B cell (primary cell): ENCODE measurements at regions not wholly inside any gene's neighbourhood (a gene's known extent, or its start where the extent isn't known, plus 50 kb on each side); places are given as distances from the start of the nearest gene placed in this dataset.

Source experiments
- ATAC-seq: fragments of 200-7000 bp; cut with Tn5 transposase; one replicate; pipeline ENCODE4 v1.10.0; 2021; ENCODE audit warnings: low read depth, mild to moderate bottlenecking, moderate number of reproducible peaks, moderate library complexity
- CTCF ChIA-PET: fragments of 350-600 bp; sonication (Branson Sonifier 250); formaldehyde crosslinking; loops from one replicate; lab custom pipeline; 2021; ENCODE audit warnings: antibody characterized with exemption, inconsistent platforms; lab: Charles Lee
- POLR2A ChIA-PET: fragments of 350-600 bp; sonication (Branson Sonifier 250); formaldehyde crosslinking; loops from one replicate; lab custom pipeline; 2021; ENCODE audit warnings: antibody characterized with exemption; lab: Charles Lee
- DNase-seq: peaks from one replicate; pipeline ENCODE4 v3.0.0; 2013
- H2AFZ ChIP-seq: 2 replicates; pipeline ENCODE4 v1.6.1; 2012; ENCODE audit warnings: mild to moderate bottlenecking, low read depth, low read length; ENCODE audit not compliant: insufficient read depth, poor library complexity, severe bottlenecking
- H3K27ac ChIP-seq, 2 donors: 1 replicate in 1 of 2; 2 replicates in 1 of 2; pipeline ENCODE4 v1.5.1; 2012 to 2013; ENCODE audit warnings: low read length in 2 of 2, mild to moderate bottlenecking in 2 of 2, moderate library complexity in 1 of 2
- H3K27me3 ChIP-seq, 4 experiments: fragments of 200-600 bp in 1 of 4; sonication (generic) in 1 of 4; replicated peaks in 1 of 4; 1 replicate in 2 of 4; 2 replicates in 2 of 4; pipeline versions ENCODE4 v1.6.1 to v1.7.0; 2013 to 2016; ENCODE audit warnings: low read length in 3 of 4, mild to moderate bottlenecking in 2 of 4, mixed read lengths in 1 of 4, moderate library complexity in 1 of 4; ENCODE audit not compliant: insufficient read depth in 4 of 4, control insufficient read depth in 3 of 4; ENCODE audit errors: control extremely low read depth in 1 of 4
- H3K36me3 ChIP-seq, 2 experiments: replicated peaks in 1 of 2; 1 replicate in 1 of 2; 2 replicates in 1 of 2; pipeline versions ENCODE4 v1.6.1 to v1.7.1; 2013; ENCODE audit warnings: low read length in 1 of 2; ENCODE audit not compliant: insufficient read depth in 2 of 2, control insufficient read depth in 1 of 2; ENCODE audit errors: control extremely low read depth in 1 of 2, extremely low read depth in 1 of 2
- H3K4me1 ChIP-seq, 2 donors: fragments of 200-600 bp in 1 of 2; sonication (generic) in 1 of 2; 1 replicate in 1 of 2; 2 replicates in 1 of 2; pipeline versions ENCODE4 v1.5.1 to v1.6.1; 2013 to 2017; ENCODE audit warnings: low read length in 2 of 2; ENCODE audit not compliant: control insufficient read depth in 2 of 2, insufficient read depth in 2 of 2
- H3K4me2 ChIP-seq: replicated peaks from 2 replicates; pipeline ENCODE3; 2012; ENCODE audit warnings: mild to moderate bottlenecking, low read depth, low read length; ENCODE audit not compliant: poor library complexity, severe bottlenecking
- H3K4me3 ChIP-seq, 5 experiments: fragments of 200-600 bp in 1 of 5; sonication (generic) in 1 of 5; 1 replicate in 3 of 5; 2 replicates in 2 of 5; pipeline versions ENCODE4 v1.5.1 to v1.7.0; 2011 to 2016; ENCODE audit warnings: low read length in 4 of 5, mild to moderate bottlenecking in 4 of 5, low read depth in 2 of 5, control low read depth in 1 of 5, moderate library complexity in 1 of 5; ENCODE audit not compliant: insufficient read depth in 1 of 5; ENCODE audit errors: control extremely low read depth in 1 of 5, extremely low read depth in 1 of 5
- H3K79me2 ChIP-seq: fragments of 200-600 bp; sonication (generic); one replicate; pipeline ENCODE4 v1.6.0; 2016; ENCODE audit warnings: low read length; ENCODE audit not compliant: control insufficient read depth, insufficient read depth
- H3K9ac ChIP-seq: fragments of 200-600 bp; sonication (generic); 2 replicates; pipeline ENCODE4 v1.6.1; 2017; ENCODE audit warnings: mild to moderate bottlenecking, low read length, moderate library complexity
- H3K9me3 ChIP-seq, 3 donors: one replicate each; pipeline versions ENCODE4 v1.6.1 to v1.7.1; 2013; ENCODE audit warnings: low read length in 2 of 3; ENCODE audit not compliant: control insufficient read depth in 2 of 3, insufficient read depth in 1 of 3; ENCODE audit errors: control extremely low read depth in 1 of 3
- H4K20me1 ChIP-seq: 2 replicates; pipeline ENCODE4 v1.6.0; 2012; ENCODE audit warnings: mild to moderate bottlenecking, low read length; ENCODE audit not compliant: insufficient read depth, control insufficient read depth, poor library complexity, severe bottlenecking
- H3K27ac Mint-ChIP-seq: one replicate; pipeline ENCODE4 v1.8.0; 2021; ENCODE audit warnings: mixed read lengths
- H3K27me3 Mint-ChIP-seq: one replicate; pipeline ENCODE4 v1.8.0; 2021; ENCODE audit warnings: mixed read lengths
- H3K4me1 Mint-ChIP-seq: one replicate; pipeline ENCODE4 v1.8.0; 2021; ENCODE audit warnings: mixed read lengths
- H3K4me3 Mint-ChIP-seq: one replicate; pipeline ENCODE4 v1.8.0; 2021; ENCODE audit warnings: mixed read lengths
- H3K9me3 Mint-ChIP-seq: one replicate; pipeline ENCODE4 v1.8.0; 2022; ENCODE audit warnings: mixed read lengths; ENCODE audit not compliant: insufficient read depth
- CTCF ChIP-seq: fragments of 200-600 bp; IDR thresholded peaks from one replicate; pipeline ENCODE4 v1.8.0; 2022; ENCODE audit warnings: antibody characterized with exemption, mild to moderate bottlenecking
- EZH2 ChIP-seq: IDR thresholded peaks from 2 replicates; pipeline ENCODE4 v1.6.1; 2012; ENCODE audit warnings: borderline replicate concordance, low read depth, mild to moderate bottlenecking, moderate library complexity, low read length; ENCODE audit not compliant: insufficient read depth, poor library complexity, severe bottlenecking
- WGBS: methylation state at CpG from one replicate; pipeline ENCODE4 v1.1.5; 2013; ENCODE audit warnings: missing lambda C conversion rate; ENCODE audit not compliant: insufficient coverage; 5-methylcytosine and 5-hydroxymethylcytosine counted together
- intact Hi-C: fragments of 100-400 bp; cut with micrococcal nuclease; formaldehyde crosslinking; loops from one replicate; pipeline ENCODE4 v1.10.0; 2022

GRCh38 chr17:63094631-63095030 lies 128.6 kb downstream of the TANC2 start:
- Histone ChIP-seq H3K79me2 (no peaks in the 10 kb centered on the region), H3K4me2 (no peak overlapping the region), H3K9ac (no peak overlapping the region), H3K27ac (no peak overlapping the region), H3K27me3 (no peaks in the 10 kb centered on the region), H3K4me3 (no peak overlapping the region), H2AFZ (no peak overlapping the region), H3K4me1 (peaks cover 0 to 7% of the 10 kb centered on the region in 2 donors), H3K9me3 (no peaks in the 10 kb centered on the region), H4K20me1 (no peaks in the 10 kb centered on the region), H3K36me3 (no peaks in the 10 kb centered on the region)
- intact Hi-C loops, result no loop called here
- ChIA-PET CTCF (no interaction called here), POLR2A (no interaction called here)
- no peak for ATAC-seq
- Mint-ChIP-seq H3K9me3 (no peaks in the 10 kb centered on the region), H3K27me3 (no peaks in the 10 kb centered on the region), H3K4me1 (peaks cover 9% of the 10 kb centered on the region), H3K27ac (no peak overlapping the region), H3K4me3 (no peak overlapping the region)
- WGBS, result no CpG with 5 or more reads among the region's 3 CpGs
- TF ChIP-seq CTCF (no peak), EZH2 (no peak)
- no peak for DNase-seq

GRCh38 chr17:63095459-63095858 lies 129.4 kb downstream of the TANC2 start:
- WGBS, result no CpG with 5 or more reads among the region's 1 CpG
- Mint-ChIP-seq H3K27ac (no peak overlapping the region), H3K4me3 (no peak overlapping the region), H3K27me3 (no peaks in the 10 kb centered on the region), H3K9me3 (no peaks in the 10 kb centered on the region), H3K4me1 (peaks cover 11% of the 10 kb centered on the region)
- TF ChIP-seq EZH2, result no peak
- no peak for TF ChIP-seq CTCF
- Histone ChIP-seq H3K9ac (no peak overlapping the region), H3K9me3 (no peaks in the 10 kb centered on the region), H2AFZ (no peak overlapping the region), H3K27me3 (no peaks in the 10 kb centered on the region), H3K4me1 (peaks cover 0 to 7% of the 10 kb centered on the region in 2 donors), H3K79me2 (no peaks in the 10 kb centered on the region), H3K4me3 (no peak overlapping the region), H4K20me1 (no peaks in the 10 kb centered on the region), H3K27ac (no peak overlapping the region), H3K36me3 (no peaks in the 10 kb centered on the region), H3K4me2 (no peak overlapping the region)
- CTCF ChIA-PET, result no interaction called here
- intact Hi-C loops, result no loop called here
- DNase-seq, result no peak
- no peak for ATAC-seq
- POLR2A ChIA-PET, result no interaction called here
